WI38 (cell line): ENCODE measurements at regions not wholly inside any gene's neighbourhood (a gene's known extent, or its start where the extent isn't known, plus 50 kb on each side); places are given as distances from the start of the nearest gene placed in this dataset.

Source experiments
- H3K4me3 ChIP-seq: 2 replicates; pipeline ENCODE4 v1.5.1; 2011; ENCODE audit warnings: low read depth, mild to moderate bottlenecking, control low read depth, low read length
- TF ChIP-seq, protein P1 (sequence below): IDR thresholded peaks from 2 replicates; pipeline ENCODE4 v1.5.1; 2012; ENCODE audit warnings: low read depth, mild to moderate bottlenecking, control low read depth, low read length

DNA sequence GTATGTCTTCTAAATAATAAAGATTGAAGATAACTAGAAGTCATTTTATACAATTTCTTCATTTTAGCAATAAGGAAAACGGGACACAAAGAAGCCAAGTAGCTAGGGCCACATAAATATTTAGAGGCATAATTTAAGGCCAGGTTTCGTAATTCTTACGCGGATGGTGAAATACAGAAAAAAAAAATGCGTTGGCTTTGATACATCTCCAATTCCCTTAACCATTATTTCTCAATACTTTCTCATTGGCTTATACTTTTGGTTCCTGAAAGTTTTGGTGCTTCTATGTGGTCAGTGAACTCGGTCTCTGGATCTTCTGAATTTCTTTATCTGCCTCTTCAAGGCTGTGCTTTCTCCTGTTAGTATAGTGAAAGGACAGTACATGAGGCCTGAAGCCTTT is 888.1 kb downstream of the KCNJ2 start:
- TF ChIP-seq, protein P1, sequence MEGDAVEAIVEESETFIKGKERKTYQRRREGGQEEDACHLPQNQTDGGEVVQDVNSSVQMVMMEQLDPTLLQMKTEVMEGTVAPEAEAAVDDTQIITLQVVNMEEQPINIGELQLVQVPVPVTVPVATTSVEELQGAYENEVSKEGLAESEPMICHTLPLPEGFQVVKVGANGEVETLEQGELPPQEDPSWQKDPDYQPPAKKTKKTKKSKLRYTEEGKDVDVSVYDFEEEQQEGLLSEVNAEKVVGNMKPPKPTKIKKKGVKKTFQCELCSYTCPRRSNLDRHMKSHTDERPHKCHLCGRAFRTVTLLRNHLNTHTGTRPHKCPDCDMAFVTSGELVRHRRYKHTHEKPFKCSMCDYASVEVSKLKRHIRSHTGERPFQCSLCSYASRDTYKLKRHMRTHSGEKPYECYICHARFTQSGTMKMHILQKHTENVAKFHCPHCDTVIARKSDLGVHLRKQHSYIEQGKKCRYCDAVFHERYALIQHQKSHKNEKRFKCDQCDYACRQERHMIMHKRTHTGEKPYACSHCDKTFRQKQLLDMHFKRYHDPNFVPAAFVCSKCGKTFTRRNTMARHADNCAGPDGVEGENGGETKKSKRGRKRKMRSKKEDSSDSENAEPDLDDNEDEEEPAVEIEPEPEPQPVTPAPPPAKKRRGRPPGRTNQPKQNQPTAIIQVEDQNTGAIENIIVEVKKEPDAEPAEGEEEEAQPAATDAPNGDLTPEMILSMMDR, result no peak
- no peak overlapping the region for H3K4me3 ChIP-seq

DNA sequence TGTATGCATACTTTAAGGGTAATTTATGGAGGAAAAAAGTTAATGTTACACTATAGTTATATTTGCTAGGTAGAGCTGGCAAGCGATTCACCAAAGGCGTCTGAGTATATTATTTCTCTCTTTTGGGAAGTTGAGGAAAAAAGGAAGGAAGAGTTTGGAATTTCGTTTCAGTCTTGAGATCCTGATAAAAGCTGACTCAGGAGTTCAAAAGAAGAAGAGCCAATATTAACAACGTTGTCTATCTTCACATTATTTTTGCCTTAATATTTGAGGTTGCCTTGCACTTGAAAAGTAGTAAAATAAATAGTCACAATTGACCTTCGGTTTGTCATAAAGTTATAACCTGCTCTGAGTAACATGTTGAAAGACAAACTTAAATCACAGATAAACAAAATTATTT is 888.6 kb downstream of the KCNJ2 start:
- no peak overlapping the region for H3K4me3 ChIP-seq
- TF ChIP-seq, protein P1, result no peak

DNA sequence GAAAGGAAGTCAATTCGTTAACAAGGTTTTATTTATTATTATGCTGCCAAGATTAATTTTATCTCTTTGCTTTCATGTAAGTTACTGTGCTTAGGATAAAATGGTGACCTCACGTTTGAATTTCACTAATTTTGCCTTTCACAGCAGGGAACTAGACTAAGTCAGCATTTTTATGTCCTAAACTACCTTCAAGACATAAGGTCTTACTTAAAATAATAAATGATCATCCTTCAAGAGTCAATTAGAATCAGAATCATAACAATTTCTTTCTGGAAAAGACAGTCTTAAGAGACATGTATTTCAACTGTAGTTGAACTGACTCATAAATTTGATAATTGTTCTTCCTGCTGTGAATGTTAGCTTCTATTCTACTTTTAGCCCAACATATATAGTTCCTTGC is 893.8 kb downstream of the KCNJ2 start:
- TF ChIP-seq, protein P1, result no peak
- no peak overlapping the region for H3K4me3 ChIP-seq

DNA sequence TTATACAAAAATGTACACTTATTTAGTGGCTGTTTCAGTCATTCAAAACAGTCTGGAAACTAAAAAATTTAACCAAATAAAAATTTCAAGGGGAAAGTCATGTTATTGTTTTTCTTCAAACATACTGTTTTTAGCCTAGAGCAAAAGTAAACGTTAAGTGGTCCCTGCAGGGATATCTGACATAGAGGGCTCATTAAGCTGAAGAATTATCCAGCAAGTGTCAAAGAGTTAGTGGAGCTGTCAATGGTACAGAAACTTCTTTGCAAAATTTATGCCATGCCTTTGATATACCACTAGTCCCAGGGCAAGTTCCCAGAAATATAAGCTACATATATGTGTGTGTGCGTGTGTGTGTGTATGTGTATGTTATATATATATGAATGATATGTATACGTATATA is 894.2 kb downstream of the KCNJ2 start:
- no peak overlapping the region for H3K4me3 ChIP-seq
- TF ChIP-seq, protein P1, result no peak

DNA sequence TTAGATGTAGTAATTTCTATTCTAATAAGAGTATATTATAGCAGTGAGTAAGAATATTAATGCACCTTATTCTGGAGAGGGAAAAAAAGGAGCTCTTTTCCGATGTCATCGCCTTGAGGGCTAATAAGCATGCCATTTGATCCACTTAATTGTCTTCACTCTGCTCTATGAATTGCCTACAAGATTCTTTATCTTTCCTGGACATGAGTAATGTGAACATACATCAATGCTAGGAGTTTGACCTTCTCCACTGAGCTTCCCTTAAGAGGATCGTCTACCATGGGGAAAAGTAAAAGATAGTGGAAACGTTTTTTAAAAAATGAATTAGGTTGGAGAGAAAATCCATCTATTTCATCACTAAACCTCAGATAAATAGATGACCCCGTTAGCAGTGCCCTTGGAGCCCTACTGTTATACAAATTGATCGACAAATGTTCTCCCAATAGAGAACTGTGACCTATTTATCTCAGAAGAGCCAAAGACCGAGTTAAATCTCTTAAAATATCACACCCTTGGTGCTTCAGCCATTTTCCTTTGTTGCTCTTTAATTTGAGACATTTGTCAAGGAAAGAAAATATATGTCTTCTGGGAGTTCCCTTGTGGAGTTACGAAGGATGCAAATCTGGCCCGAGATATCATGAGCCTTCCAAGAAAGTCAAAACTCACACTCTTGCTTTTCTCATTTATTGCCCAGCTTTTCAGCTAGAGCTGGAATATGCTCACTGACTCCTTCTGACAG is 898.5 kb downstream of the KCNJ2 start:
- TF ChIP-seq, protein P1, result no peak
- no peak overlapping the region for H3K4me3 ChIP-seq

DNA sequence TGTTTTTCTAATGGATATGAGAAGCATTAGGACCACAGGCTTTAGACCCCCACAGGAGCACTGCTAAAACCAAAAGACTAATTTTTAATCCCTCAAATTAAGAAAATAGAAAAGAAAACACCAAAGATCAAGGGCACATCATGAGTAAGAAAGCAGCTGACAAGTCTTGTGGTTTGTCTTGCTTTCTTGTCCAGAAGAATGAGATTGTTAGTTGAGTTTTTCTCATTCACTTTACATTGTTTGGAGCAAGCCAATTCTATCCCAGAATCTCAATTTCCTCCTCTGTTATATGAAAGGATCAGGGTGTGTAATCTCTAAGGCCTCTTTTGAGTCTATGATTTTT is 899.0 kb downstream of the KCNJ2 start:
- TF ChIP-seq, protein P1, result no peak
- H3K4me3 ChIP-seq, result no peak overlapping the region

DNA sequence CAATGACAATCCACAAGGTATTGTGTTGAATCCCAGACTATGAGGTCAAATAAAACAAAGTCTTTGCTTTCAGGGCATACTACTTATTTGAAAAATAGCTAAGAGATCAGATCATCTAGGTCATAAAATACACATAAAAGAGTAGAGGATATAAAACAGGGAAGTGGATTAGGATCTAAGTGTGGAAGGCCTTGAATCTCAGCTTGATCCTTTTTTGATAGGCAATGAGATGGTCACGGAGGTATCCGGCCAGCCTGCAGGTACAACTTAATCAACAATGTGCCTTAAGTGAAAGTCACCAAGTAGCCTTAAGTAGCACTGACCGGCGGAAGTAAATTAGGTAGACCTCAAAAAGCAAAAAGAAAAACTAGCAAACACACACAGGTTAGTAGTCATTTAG is 901.7 kb downstream of the KCNJ2 start:
- no peak overlapping the region for H3K4me3 ChIP-seq
- TF ChIP-seq, protein P1, result no peak
